ENCODE measurements at regions not wholly inside any gene's neighbourhood (a gene's known extent, or its start where the extent isn't known, plus 50 kb on each side); places are given as distances from the start of the nearest gene placed in this dataset.

DNA sequence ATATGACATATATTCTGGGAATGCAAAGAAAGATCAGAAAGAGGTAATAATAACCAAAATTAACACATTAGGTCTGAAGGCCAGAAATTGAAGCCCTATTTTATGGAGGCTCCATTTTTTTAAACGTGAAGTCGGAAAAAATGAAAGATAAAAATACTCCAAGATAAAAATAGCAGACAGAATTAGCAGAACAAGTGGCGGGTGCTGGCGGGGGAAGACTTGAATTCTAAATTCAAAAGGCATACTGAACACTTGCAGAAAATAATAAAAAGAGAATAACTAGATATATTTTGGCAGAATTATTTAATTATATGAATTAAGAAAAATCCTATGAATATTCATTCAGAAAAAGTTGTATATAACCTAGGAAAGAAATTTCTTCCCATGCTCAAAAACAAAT lies 543.7 kb upstream of the ACO1 start:
- TF ChIP-seq, protein P1, sequence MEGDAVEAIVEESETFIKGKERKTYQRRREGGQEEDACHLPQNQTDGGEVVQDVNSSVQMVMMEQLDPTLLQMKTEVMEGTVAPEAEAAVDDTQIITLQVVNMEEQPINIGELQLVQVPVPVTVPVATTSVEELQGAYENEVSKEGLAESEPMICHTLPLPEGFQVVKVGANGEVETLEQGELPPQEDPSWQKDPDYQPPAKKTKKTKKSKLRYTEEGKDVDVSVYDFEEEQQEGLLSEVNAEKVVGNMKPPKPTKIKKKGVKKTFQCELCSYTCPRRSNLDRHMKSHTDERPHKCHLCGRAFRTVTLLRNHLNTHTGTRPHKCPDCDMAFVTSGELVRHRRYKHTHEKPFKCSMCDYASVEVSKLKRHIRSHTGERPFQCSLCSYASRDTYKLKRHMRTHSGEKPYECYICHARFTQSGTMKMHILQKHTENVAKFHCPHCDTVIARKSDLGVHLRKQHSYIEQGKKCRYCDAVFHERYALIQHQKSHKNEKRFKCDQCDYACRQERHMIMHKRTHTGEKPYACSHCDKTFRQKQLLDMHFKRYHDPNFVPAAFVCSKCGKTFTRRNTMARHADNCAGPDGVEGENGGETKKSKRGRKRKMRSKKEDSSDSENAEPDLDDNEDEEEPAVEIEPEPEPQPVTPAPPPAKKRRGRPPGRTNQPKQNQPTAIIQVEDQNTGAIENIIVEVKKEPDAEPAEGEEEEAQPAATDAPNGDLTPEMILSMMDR (IDR thresholded peaks at IDR 0.05; ENCODE audit: low read length), result no peak
- TF ChIP-seq EZH2 (IDR thresholded peaks at IDR 0.05; ENCODE audit: borderline replicate concordance, low read length), result no peak
